ENCODE measurements at regions not wholly inside any gene's neighbourhood (a gene's known extent, or its start where the extent isn't known, plus 50 kb on each side); places are given as distances from the start of the nearest gene placed in this dataset.

GRCh38 chr1:193656841-193657240, 470.4 kb upstream of the B3GALT2 start:
- H3K36me3 ChIP-seq, result no peaks in the 10 kb centered on the region
- intact Hi-C loops (cut with DNase I; ENCODE audit: low total_unique reads) (no loop called here), in situ Hi-C loops (cut with MboI; ENCODE audit: low sequenced_read_pairs in 4 of 4) (no loop called here)
- DNase-seq, result no peak
- TF ChIP-seq POLR2A (IDR thresholded peaks at IDR 0.05) (no peak), CTCF (IDR thresholded peaks at IDR 0.05 in 4 of 5, conservative IDR thresholded peaks at IDR 0.05 in 1 of 5) (no peak)
- no peaks in the 10 kb centered on the region for H3K4me1 ChIP-seq
- no peak for ATAC-seq
- H3K4me3 ChIP-seq, result no peak overlapping the region
- H3K9me3 ChIP-seq, result no peaks in the 10 kb centered on the region
- H3K27me3 ChIP-seq, result no peaks in the 10 kb centered on the region
- H3K27ac ChIP-seq, result no peak overlapping the region

- DNase-seq (no peak), ATAC-seq (no peak)
- Histone ChIP-seq H3K36me3 (no peaks in the 10 kb centered on the region), H3K27ac (no peak overlapping the region), H3K27me3 (no peaks in the 10 kb centered on the region), H3K4me3 (no peak overlapping the region), H3K4me1 (no peaks in the 10 kb centered on the region), H3K9me3 (no peaks in the 10 kb centered on the region)
- intact Hi-C loops (cut with DNase I; ENCODE audit: low total_unique reads) (no loop called here), in situ Hi-C loops (cut with MboI; ENCODE audit: low sequenced_read_pairs in 4 of 4) (no loop called here)
- TF ChIP-seq POLR2A (IDR thresholded peaks at IDR 0.05) (no peak), CTCF (IDR thresholded peaks at IDR 0.05 in 4 of 5, conservative IDR thresholded peaks at IDR 0.05 in 1 of 5) (no peak)
Observed at GRCh38 chr1:193654951-193655735, 468.7 kb upstream of the B3GALT2 start.

GRCh38 chr1:193649587-193649986, 463.2 kb upstream of the B3GALT2 start:
- H3K27ac ChIP-seq, result no peak overlapping the region
- DNase-seq (no peak), ATAC-seq (no peak)
- no peak overlapping the region for H3K4me3 ChIP-seq
- intact Hi-C loops (cut with DNase I; ENCODE audit: low total_unique reads), result no loop called here
- in situ Hi-C loops (cut with MboI; ENCODE audit: low sequenced_read_pairs in 4 of 4), result no loop called here
- TF ChIP-seq CTCF (IDR thresholded peaks at IDR 0.05 in 4 of 5, conservative IDR thresholded peaks at IDR 0.05 in 1 of 5) (no peak), POLR2A (IDR thresholded peaks at IDR 0.05) (no peak)
- H3K4me1 ChIP-seq, result no peaks in the 10 kb centered on the region
- H3K27me3 ChIP-seq, result no peaks in the 10 kb centered on the region
- H3K36me3 ChIP-seq, result no peaks in the 10 kb centered on the region
- no peaks in the 10 kb centered on the region for H3K9me3 ChIP-seq

GRCh38 chr1:193634876-193635275, 448.5 kb upstream of the B3GALT2 start:
- DNase-seq (no peak), ATAC-seq (no peak)
- in situ Hi-C loops (cut with MboI; ENCODE audit: low sequenced_read_pairs in 4 of 4) (no loop called here), intact Hi-C loops (cut with DNase I; ENCODE audit: low total_unique reads) (no loop called here)
- Histone ChIP-seq H3K27ac (no peak overlapping the region), H3K4me3 (no peak overlapping the region), H3K4me1 (no peaks in the 10 kb centered on the region), H3K27me3 (no peaks in the 10 kb centered on the region), H3K36me3 (no peaks in the 10 kb centered on the region), H3K9me3 (no peaks in the 10 kb centered on the region)
- TF ChIP-seq CTCF (IDR thresholded peaks at IDR 0.05 in 4 of 5, conservative IDR thresholded peaks at IDR 0.05 in 1 of 5) (no peak), POLR2A (IDR thresholded peaks at IDR 0.05) (no peak)

- in situ Hi-C loops (cut with MboI; ENCODE audit: low sequenced_read_pairs in 4 of 4), result no loop called here
Observed at GRCh38 chr1:193634470-193634869, 448.1 kb upstream of the B3GALT2 start.

More at GRCh38 chr1:193634470-193634869, 448.1 kb upstream of the B3GALT2 start:
- no peak overlapping the region for H3K27ac ChIP-seq
- intact Hi-C loops (cut with DNase I; ENCODE audit: low total_unique reads), result no loop called here
- H3K4me3 ChIP-seq, result no peak overlapping the region
- no peaks in the 10 kb centered on the region for H3K36me3 ChIP-seq
- no peaks in the 10 kb centered on the region for H3K27me3 ChIP-seq
- no peaks in the 10 kb centered on the region for H3K4me1 ChIP-seq
- DNase-seq, result no peak
- TF ChIP-seq POLR2A (IDR thresholded peaks at IDR 0.05) (no peak), CTCF (IDR thresholded peaks at IDR 0.05 in 4 of 5, conservative IDR thresholded peaks at IDR 0.05 in 1 of 5) (no peak)
- no peak for ATAC-seq
- H3K9me3 ChIP-seq, result no peaks in the 10 kb centered on the region
